OCI-LY7 (cell line): ENCODE measurements at regions not wholly inside any gene's neighbourhood (a gene's known extent, or its start where the extent isn't known, plus 50 kb on each side); places are given as distances from the start of the nearest gene placed in this dataset.

Experiments used
- CTCF ChIP-seq: fragments of 200-600 bp; sonication (generic); conservative IDR thresholded peaks from 2 replicates; pipeline ENCODE4 v1.5.1; 2014; ENCODE audit warnings: mild to moderate bottlenecking, antibody characterized with exemption, low read length, moderate library complexity, mixed read lengths
- EZH2phosphoT487 ChIP-seq: fragments of 200-600 bp; sonication (generic); IDR thresholded peaks from 2 replicates; pipeline ENCODE4 v1.6.1; 2018; ENCODE audit warnings: low read depth, borderline replicate concordance, mild to moderate bottlenecking, mixed run types, antibody characterized with exemption, low read length, moderate library complexity, mixed read lengths

GRCh38 chr2:6459138-6459537 lies 406.6 kb downstream of the CMPK2 start:
- TF ChIP-seq CTCF: no peak
- TF ChIP-seq EZH2phosphoT487: no peak
